ENCODE measurements at regions not wholly inside any gene's neighbourhood (a gene's known extent, or its start where the extent isn't known, plus 50 kb on each side); places are given as distances from the start of the nearest gene placed in this dataset.

DNA sequence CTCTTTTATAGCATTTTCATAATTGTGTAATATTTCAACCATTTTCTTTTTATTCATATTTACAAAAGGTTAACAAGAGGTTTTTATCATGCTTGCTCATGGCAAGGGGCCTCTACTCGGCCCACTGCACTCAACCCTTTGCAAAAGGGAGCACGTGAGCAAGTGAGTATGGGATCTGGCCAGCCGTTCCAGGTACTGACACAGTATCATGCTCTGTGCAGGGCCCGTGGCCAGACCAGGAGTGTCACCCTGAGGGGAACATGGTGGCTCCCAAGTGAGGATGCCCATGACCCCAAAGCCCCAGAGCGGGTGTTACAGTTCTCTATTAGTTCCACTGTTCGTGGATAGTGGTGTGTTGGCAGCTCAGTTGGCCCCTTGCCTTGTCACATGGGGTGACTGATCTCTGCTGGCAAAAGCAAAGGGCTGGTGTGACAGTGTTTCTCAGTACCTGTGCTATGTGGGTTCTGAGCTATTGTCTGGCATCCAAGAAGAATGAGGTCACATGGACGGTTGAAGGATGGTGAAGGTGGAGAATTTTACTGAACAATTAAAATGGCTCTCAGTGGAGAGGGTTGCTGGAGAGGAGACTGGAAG lies 777.2 kb upstream of the ADAMTS5 start:
- CTCF ChIA-PET = no interaction called here
- ATAC-seq (no peak), DNase-seq (ENCODE audit: low spot score) (no peak)
- Mint-ChIP-seq H3K27ac (no peak overlapping the region), H3K27me3 (ENCODE audit: low read depth) (no peaks in the 10 kb centered on the region), H3K36me3 (peaks cover 2% of the 10 kb centered on the region; the same call in 1 of the 2 replicates), H3K4me1 (peaks cover 6% of the 10 kb centered on the region), H3K4me3 (no peak overlapping the region), H3K9me3 (peaks cover 21% of the 10 kb centered on the region)
- no peak for TF ChIP-seq GABPB1 (CRISPR knock-in tag; IDR thresholded peaks at IDR 0.05)
- TF ChIP-seq, protein P1, sequence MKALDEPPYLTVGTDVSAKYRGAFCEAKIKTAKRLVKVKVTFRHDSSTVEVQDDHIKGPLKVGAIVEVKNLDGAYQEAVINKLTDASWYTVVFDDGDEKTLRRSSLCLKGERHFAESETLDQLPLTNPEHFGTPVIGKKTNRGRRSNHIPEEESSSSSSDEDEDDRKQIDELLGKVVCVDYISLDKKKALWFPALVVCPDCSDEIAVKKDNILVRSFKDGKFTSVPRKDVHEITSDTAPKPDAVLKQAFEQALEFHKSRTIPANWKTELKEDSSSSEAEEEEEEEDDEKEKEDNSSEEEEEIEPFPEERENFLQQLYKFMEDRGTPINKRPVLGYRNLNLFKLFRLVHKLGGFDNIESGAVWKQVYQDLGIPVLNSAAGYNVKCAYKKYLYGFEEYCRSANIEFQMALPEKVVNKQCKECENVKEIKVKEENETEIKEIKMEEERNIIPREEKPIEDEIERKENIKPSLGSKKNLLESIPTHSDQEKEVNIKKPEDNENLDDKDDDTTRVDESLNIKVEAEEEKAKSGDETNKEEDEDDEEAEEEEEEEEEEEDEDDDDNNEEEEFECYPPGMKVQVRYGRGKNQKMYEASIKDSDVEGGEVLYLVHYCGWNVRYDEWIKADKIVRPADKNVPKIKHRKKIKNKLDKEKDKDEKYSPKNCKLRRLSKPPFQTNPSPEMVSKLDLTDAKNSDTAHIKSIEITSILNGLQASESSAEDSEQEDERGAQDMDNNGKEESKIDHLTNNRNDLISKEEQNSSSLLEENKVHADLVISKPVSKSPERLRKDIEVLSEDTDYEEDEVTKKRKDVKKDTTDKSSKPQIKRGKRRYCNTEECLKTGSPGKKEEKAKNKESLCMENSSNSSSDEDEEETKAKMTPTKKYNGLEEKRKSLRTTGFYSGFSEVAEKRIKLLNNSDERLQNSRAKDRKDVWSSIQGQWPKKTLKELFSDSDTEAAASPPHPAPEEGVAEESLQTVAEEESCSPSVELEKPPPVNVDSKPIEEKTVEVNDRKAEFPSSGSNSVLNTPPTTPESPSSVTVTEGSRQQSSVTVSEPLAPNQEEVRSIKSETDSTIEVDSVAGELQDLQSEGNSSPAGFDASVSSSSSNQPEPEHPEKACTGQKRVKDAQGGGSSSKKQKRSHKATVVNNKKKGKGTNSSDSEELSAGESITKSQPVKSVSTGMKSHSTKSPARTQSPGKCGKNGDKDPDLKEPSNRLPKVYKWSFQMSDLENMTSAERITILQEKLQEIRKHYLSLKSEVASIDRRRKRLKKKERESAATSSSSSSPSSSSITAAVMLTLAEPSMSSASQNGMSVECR (CRISPR knock-in tag; IDR thresholded peaks at IDR 0.05; ENCODE audit: borderline replicate concordance) = no peak
- no peak for TF ChIP-seq ATF1 (CRISPR knock-in tag; IDR thresholded peaks at IDR 0.05)
- no peak for TF ChIP-seq SP1 (CRISPR knock-in tag; conservative IDR thresholded peaks at IDR 0.05)
- POLR2A ChIA-PET = no interaction called here

- Mint-ChIP-seq H3K27me3 (ENCODE audit: low read depth) (no peaks in the 10 kb centered on the region), H3K4me1 (peaks cover 6% of the 10 kb centered on the region), H3K4me3 (no peak overlapping the region), H3K27ac (no peak overlapping the region), H3K36me3 (peaks cover 10% of the 10 kb centered on the region), H3K9me3 (peaks cover 26% of the 10 kb centered on the region)
- no peak for TF ChIP-seq JAZF1 (CRISPR knock-in tag; IDR thresholded peaks at IDR 0.05)
- TF ChIP-seq TCF7 (CRISPR knock-in tag; IDR thresholded peaks at IDR 0.05; ENCODE audit: low read depth) = no peak
- TF ChIP-seq HMGA2 (CRISPR knock-in tag; IDR thresholded peaks at IDR 0.05) = no peak
- TF ChIP-seq IRF1 (CRISPR knock-in tag; IDR thresholded peaks at IDR 0.05) = no peak
- TF ChIP-seq, protein P2, sequence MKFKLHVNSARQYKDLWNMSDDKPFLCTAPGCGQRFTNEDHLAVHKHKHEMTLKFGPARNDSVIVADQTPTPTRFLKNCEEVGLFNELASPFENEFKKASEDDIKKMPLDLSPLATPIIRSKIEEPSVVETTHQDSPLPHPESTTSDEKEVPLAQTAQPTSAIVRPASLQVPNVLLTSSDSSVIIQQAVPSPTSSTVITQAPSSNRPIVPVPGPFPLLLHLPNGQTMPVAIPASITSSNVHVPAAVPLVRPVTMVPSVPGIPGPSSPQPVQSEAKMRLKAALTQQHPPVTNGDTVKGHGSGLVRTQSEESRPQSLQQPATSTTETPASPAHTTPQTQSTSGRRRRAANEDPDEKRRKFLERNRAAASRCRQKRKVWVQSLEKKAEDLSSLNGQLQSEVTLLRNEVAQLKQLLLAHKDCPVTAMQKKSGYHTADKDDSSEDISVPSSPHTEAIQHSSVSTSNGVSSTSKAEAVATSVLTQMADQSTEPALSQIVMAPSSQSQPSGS (CRISPR knock-in tag; IDR thresholded peaks at IDR 0.05; ENCODE audit: borderline replicate concordance, low read depth) = no peak
- TF ChIP-seq FOXK1 (CRISPR knock-in tag; IDR thresholded peaks at IDR 0.05) = no peak
- no peak for TF ChIP-seq ZNF416 (CRISPR knock-in tag; IDR thresholded peaks at IDR 0.05)
- no peak for TF ChIP-seq FOXP4 (CRISPR knock-in tag; IDR thresholded peaks at IDR 0.05)
- no peak for TF ChIP-seq ZNF423 (CRISPR knock-in tag; IDR thresholded peaks at IDR 0.05)
- TF ChIP-seq, protein P3, sequence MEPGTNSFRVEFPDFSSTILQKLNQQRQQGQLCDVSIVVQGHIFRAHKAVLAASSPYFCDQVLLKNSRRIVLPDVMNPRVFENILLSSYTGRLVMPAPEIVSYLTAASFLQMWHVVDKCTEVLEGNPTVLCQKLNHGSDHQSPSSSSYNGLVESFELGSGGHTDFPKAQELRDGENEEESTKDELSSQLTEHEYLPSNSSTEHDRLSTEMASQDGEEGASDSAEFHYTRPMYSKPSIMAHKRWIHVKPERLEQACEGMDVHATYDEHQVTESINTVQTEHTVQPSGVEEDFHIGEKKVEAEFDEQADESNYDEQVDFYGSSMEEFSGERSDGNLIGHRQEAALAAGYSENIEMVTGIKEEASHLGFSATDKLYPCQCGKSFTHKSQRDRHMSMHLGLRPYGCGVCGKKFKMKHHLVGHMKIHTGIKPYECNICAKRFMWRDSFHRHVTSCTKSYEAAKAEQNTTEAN (CRISPR knock-in tag; IDR thresholded peaks at IDR 0.05) = no peak
- no peak for TF ChIP-seq CDX4 (CRISPR knock-in tag; IDR thresholded peaks at IDR 0.05; ENCODE audit: borderline replicate concordance)
- no peak for TF ChIP-seq SMAD3 (CRISPR knock-in tag; IDR thresholded peaks at IDR 0.05; ENCODE audit: borderline replicate concordance)
- TF ChIP-seq PRDM15 (CRISPR knock-in tag; IDR thresholded peaks at IDR 0.05) = no peak
- TF ChIP-seq CREB1 (CRISPR knock-in tag; IDR thresholded peaks at IDR 0.05) = no peak
- no peak for TF ChIP-seq GABPB1 (CRISPR knock-in tag; IDR thresholded peaks at IDR 0.05)
- no peak for TF ChIP-seq E2F5 (CRISPR knock-in tag; IDR thresholded peaks at IDR 0.05)
- TF ChIP-seq NR2C2 (CRISPR knock-in tag; IDR thresholded peaks at IDR 0.05) = no peak
- POLR2A ChIA-PET = no interaction called here
- CTCF ChIA-PET = no interaction called here
- DNase-seq (ENCODE audit: low spot score) (no peak), ATAC-seq (no peak)
These were observed 774.8 kb upstream of the ADAMTS5 start for GRCh38 chr21:27741736-27742135.
